ENCODE measurements at regions not wholly inside any gene's neighbourhood (a gene's known extent, or its start where the extent isn't known, plus 50 kb on each side); places are given as distances from the start of the nearest gene placed in this dataset.

- TF ChIP-seq CTCF (IDR thresholded peaks at IDR 0.05 in 4 of 5, conservative IDR thresholded peaks at IDR 0.05 in 1 of 5), result no peak
- no peak for TF ChIP-seq POLR2A (IDR thresholded peaks at IDR 0.05)
These were observed 2285.8 kb downstream of the TP53TG3F start for GRCh38 chr16:35745191-35745590.

Measured in gastrocnemius medialis (tissue), 4 donors.